Suppressor macrophage treated with lipopolysaccharide for 4 hours (primary cell): ENCODE measurements at regions not wholly inside any gene's neighbourhood (a gene's known extent, or its start where the extent isn't known, plus 50 kb on each side); places are given as distances from the start of the nearest gene placed in this dataset.

ENCODE experiments used
- DNase-seq: peaks from one replicate; pipeline ENCODE4 v3.0.0-alpha.2; 2020

DNA sequence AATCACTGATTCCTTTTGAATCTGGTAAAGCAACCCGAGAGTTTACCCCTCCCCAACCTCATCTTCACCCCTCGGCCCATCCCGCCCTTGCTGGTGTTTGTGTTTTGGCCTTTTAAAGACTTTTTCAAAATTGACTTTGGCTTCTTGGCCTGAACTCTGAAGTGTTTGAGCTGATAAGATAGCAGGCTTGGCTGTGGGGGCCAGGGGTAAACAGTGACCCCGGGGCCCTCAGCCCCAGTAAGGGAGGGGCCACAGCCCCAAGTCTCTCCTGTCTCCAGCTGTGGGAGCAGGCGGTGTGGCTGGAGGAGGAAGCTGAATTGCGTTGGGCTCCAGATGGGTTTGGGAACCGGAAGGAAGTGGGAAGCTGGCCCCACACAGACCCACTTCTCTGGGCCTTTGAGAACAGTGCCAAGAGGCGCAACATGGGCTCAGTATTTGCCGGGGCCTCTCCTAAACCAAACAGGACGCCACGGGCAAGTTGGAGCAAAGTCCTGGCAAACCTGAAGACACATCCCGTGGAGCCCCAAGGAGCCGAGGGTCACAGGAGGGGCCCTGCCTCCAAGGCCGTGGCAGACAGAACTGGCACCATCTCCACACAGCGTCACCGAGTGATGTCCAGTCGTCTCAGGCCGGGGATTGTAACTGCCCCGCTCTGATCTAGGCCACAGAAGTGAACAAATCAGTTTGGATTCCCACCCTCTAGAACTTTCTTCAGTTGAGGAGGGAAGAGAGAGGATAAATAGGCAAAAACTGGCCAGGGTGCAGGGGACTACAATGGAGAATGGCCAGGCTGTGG is 54.3 kb upstream of the PTPN1 start:
- DNase-seq: peak; percentile 49

DNA sequence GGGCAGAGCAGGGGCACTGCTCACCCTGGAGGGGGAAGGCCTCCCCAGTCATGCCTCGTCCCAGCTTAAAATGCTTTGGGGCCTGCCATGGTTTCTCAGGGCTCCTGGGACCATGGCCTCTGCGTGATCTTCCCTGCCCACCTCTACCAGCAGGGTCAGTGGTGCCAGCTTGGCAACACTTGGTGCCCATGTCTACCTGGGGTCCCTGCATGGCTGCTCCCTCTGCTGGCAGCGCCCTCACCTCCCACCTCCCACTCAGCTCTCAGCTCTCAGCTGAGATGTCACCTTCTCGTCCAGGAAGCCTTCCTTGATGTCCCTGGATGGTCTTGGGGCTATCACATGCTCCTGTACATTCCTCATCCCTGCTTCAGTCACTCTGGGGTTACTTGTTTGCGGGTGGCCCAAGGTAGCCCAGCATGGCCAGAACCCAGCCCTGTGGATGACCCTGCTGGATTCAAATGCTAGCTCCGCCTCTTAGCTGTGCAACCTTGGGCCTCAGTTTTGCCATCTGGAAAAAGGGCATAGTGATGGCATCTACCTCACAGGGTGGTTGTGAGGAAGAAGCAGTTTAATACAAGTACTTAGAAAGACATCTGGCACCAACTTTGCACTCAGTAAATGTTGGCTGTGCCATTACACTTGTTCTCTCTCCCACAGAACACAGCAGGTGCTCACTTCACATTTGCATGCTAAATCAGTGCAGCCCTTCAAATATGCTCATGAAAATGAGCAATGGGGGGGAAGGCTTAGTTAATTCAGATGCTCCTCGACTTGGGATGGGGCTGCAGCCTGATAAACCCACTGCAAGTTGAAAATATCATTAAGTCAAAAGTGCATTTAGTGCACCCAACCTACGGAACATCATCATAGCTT is 53.5 kb upstream of the PTPN1 start:
- DNase-seq: no peak

DNA sequence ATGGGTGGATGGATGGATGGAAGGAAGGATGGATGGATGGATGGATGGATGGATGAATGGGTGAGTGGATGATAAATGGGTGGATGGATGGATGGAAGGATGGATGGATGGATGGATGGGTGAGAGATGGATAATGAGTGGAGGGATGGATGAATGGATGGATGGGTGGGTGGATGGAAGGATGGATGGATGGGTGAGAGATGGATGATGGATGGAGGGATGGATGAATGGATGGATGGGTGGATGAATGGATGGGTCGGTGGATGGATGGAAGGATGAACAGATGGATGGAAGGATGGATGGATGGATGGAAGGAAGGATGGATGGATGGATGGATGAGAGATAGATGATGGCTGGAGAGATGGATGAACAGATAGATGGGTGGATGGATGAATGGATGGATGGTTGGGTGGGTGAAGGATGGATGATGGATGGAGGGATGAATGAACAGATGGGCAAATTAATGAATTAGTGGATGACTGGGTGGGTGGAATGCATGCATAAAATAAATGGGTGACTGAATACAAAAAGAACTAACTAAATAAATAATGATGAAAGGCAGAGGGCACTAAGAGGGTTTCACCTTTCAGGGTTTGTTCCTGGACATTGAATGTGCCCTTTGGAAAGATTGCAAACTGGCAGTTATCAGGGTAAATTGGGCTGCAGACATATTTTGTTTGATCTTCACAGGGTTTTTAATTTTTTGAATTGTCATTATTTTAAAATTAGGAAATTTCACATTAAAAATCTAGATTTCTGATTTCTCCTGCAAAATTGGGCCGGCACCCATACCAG is 50.9 kb upstream of the PTPN1 start:
- no peak for DNase-seq

DNA sequence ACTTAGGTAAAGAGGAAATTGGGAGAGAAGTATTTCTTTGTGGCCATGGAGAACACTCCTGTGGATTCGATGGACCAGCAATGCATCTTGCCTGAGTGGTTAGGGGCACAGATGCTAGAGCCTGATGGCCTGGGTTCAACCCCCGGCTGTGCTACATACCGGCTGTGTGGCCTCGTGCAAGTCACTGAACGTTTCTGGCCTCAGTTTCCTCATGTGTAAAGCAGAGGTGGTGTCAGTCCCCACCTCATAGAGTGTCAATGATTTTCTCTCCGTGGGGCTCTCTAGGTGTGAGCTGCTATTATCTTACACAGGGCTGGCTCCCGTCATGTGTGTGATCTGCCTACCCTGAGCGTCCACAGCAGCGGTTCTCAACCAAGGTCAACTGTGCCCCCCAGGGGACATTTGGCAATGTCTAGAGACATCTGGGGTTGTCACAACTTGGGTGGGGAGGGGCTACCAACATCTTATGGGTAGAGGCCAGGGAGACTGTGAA is 50.0 kb upstream of the PTPN1 start:
- no peak for DNase-seq
